AG10803 (cell line): ENCODE measurements at regions not wholly inside any gene's neighbourhood (a gene's known extent, or its start where the extent isn't known, plus 50 kb on each side); places are given as distances from the start of the nearest gene placed in this dataset.

Source experiments
- DNase-seq: peaks from one replicate; pipeline ENCODE4 v3.0.0; 2010; ENCODE audit warnings: low read depth
- H3K4me3 ChIP-seq: 2 replicates; pipeline ENCODE4 v1.5.1; 2011; ENCODE audit warnings: mild to moderate bottlenecking, low read length, control low read depth
- TF ChIP-seq, protein P1 (sequence below): conservative IDR thresholded peaks from 2 replicates; pipeline ENCODE4 v1.5.1; 2011; ENCODE audit warnings: mild to moderate bottlenecking, low read length, control low read depth, inconsistent platforms

- TF ChIP-seq, protein P1, sequence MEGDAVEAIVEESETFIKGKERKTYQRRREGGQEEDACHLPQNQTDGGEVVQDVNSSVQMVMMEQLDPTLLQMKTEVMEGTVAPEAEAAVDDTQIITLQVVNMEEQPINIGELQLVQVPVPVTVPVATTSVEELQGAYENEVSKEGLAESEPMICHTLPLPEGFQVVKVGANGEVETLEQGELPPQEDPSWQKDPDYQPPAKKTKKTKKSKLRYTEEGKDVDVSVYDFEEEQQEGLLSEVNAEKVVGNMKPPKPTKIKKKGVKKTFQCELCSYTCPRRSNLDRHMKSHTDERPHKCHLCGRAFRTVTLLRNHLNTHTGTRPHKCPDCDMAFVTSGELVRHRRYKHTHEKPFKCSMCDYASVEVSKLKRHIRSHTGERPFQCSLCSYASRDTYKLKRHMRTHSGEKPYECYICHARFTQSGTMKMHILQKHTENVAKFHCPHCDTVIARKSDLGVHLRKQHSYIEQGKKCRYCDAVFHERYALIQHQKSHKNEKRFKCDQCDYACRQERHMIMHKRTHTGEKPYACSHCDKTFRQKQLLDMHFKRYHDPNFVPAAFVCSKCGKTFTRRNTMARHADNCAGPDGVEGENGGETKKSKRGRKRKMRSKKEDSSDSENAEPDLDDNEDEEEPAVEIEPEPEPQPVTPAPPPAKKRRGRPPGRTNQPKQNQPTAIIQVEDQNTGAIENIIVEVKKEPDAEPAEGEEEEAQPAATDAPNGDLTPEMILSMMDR: no peak
- no peak for DNase-seq
- no peak overlapping the region for H3K4me3 ChIP-seq
Measured at GRCh38 chr3:81394651-81395524, 366.6 kb downstream of the GBE1 start.

- H3K4me3 ChIP-seq: no peak overlapping the region
- TF ChIP-seq, protein P1: no peak
- peak; percentile 3 for DNase-seq
Measured at GRCh38 chr3:81393251-81393650, 368.2 kb downstream of the GBE1 start.

- DNase-seq: no peak
- H3K4me3 ChIP-seq: no peak overlapping the region
- TF ChIP-seq, protein P1: no peak
Measured at GRCh38 chr3:81390796-81391195, 370.6 kb downstream of the GBE1 start.

DNA sequence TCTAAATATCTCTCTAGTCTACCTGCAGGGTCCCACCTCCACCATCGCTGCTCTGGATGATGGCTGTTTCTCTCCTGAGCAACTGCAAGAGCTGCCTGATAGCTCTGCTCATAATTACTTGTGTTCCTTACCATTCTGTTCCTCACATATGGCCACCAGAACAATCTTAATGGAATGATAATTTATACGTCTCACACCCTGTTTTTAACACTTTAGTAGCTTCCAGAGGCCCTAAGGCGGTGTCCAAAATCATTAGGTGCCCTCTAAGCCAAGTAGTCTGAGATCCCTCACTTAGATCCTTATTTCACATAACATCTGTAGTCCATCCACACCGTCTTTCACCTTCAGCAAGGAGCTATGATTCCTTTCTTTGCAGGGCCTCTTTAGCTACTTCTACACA, 373.3 kb downstream of the GBE1 start:
- DNase-seq: no peak
- no peak overlapping the region for H3K4me3 ChIP-seq
- TF ChIP-seq, protein P1: no peak

DNA sequence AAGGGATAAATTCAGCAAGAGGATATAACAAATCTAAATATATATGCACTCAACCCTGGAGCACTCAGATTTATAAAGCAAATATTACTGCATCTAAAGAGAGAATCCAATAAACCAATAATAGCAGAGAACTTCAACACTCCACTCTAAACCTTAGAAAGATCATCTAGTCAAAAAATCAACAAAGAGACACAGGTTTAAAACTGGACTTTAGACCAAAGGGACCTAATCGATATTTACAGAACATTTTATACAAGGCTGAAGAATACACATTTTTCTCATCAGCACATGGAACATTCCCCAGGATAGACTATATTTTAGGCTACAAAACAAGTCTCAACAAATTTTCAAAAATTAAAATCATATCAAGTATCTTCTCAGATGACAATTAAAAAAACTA, 379.0 kb downstream of the GBE1 start:
- H3K4me3 ChIP-seq: no peak overlapping the region
- no peak for DNase-seq
- TF ChIP-seq, protein P1: no peak

DNA sequence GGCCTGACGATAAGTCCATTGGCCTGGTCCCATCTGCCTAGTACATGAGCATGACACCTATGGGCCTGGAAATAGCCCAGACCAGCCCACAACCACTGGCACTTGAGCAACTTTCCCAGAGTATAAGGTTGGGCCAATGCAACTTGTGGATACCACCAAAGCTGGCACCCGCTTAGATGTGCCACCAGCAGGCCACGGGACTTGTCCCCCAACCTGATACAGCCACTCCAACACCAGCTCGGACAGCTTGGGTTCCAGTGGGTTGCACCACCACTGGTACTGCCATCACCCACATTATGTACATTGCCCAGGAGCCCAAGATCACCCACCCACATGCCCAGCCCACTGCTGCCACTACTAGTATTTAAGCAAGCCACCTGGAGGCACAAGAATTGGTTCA, 381.2 kb downstream of the GBE1 start:
- DNase-seq: no peak
- H3K4me3 ChIP-seq: no peak overlapping the region
- TF ChIP-seq, protein P1: no peak
